HL-60 (cell line): ENCODE measurements at regions not wholly inside any gene's neighbourhood (a gene's known extent, or its start where the extent isn't known, plus 50 kb on each side); places are given as distances from the start of the nearest gene placed in this dataset.
A peak's percentile ranks its signal among the peaks of the same experiment; 100 is the strongest.

Experiments
- DNase-seq, 2 experiments: peaks; one replicate each; pipeline ENCODE4 v3.0.0-alpha.2; 2010 to 2020; ENCODE audit warnings: low read depth in 1 of 2, low spot score in 1 of 2
- H3K27ac ChIP-seq: fragments of 250-450 bp; sonication (Bioruptor Pico); replicated peaks from 2 replicates; pipeline ENCODE4 v1.5.1; 2020; ENCODE audit warnings: mild to moderate bottlenecking, moderate library complexity
- H3K27me3 ChIP-seq: fragments of 250-450 bp; sonication (Bioruptor Pico); 2 replicates; pipeline ENCODE4 v1.5.1; 2021; ENCODE audit warnings: mild to moderate bottlenecking, moderate library complexity; ENCODE audit not compliant: insufficient read depth, poor library complexity, severe bottlenecking
- H3K4me3 ChIP-seq: replicated peaks from 2 replicates; pipeline ENCODE4 v1.5.1; 2011; ENCODE audit warnings: mild to moderate bottlenecking, control low read depth, low read length; ENCODE audit not compliant: insufficient read depth
- GABPA ChIP-seq: IDR thresholded peaks from 2 replicates; pipeline ENCODE4 v1.6.1; 2012; ENCODE audit warnings: low read depth
- POLR2AphosphoS5 ChIP-seq: IDR thresholded peaks from 2 replicates; pipeline ENCODE4 v1.6.1; 2012; ENCODE audit warnings: low read depth
- SPI1 ChIP-seq: IDR thresholded peaks from 2 replicates; pipeline ENCODE4 v1.6.1; 2012; ENCODE audit warnings: low read depth, mild to moderate bottlenecking, borderline replicate concordance
- TF ChIP-seq, protein P1 (sequence below): IDR thresholded peaks from 2 replicates; pipeline ENCODE4 v1.6.1; 2012; ENCODE audit warnings: low read depth; ENCODE audit not compliant: insufficient replicate concordance
- TF ChIP-seq, protein P2 (sequence below): IDR thresholded peaks from one replicate; pipeline ENCODE4 v1.5.1; 2011; ENCODE audit warnings: low read length, control low read depth, inconsistent platforms; ENCODE audit not compliant: insufficient read depth

DNA sequence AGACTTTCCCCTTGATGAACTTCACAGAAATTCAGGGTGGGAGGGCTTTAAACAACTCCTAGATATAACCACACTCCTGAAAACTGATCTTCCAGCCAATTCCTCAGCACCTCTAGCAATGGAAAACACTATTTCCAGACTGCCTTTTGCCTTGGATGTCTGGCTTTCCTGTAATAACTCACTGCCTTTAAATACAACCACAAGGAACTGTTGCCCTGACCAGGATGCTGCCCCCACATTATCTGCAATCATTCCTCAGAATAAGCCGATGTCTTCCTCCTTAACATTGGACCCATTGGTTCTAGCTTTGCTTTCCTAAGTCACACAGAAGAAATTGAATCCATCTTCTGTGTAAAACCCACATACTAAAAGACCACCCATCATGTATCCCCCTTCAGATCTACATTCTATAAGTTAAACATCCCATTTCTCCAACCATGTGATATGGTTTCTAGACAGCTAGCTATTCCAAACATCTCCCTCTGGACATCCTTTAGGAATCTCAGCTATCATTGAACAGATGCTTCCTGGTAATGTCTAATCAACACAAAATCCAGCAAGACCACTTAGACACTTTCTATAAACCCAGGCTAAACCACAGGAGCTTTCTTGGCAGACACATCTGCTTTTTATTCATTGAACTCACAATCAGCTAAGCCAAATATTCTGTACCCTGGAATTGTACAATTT is 95.9 kb upstream of the KCNQ5 start:
- DNase-seq, result no peak
- no peak for TF ChIP-seq GABPA
- no peak for TF ChIP-seq SPI1
- TF ChIP-seq POLR2AphosphoS5, result no peak
- TF ChIP-seq, protein P1, sequence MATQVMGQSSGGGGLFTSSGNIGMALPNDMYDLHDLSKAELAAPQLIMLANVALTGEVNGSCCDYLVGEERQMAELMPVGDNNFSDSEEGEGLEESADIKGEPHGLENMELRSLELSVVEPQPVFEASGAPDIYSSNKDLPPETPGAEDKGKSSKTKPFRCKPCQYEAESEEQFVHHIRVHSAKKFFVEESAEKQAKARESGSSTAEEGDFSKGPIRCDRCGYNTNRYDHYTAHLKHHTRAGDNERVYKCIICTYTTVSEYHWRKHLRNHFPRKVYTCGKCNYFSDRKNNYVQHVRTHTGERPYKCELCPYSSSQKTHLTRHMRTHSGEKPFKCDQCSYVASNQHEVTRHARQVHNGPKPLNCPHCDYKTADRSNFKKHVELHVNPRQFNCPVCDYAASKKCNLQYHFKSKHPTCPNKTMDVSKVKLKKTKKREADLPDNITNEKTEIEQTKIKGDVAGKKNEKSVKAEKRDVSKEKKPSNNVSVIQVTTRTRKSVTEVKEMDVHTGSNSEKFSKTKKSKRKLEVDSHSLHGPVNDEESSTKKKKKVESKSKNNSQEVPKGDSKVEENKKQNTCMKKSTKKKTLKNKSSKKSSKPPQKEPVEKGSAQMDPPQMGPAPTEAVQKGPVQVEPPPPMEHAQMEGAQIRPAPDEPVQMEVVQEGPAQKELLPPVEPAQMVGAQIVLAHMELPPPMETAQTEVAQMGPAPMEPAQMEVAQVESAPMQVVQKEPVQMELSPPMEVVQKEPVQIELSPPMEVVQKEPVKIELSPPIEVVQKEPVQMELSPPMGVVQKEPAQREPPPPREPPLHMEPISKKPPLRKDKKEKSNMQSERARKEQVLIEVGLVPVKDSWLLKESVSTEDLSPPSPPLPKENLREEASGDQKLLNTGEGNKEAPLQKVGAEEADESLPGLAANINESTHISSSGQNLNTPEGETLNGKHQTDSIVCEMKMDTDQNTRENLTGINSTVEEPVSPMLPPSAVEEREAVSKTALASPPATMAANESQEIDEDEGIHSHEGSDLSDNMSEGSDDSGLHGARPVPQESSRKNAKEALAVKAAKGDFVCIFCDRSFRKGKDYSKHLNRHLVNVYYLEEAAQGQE, result no peak
- TF ChIP-seq, protein P2, sequence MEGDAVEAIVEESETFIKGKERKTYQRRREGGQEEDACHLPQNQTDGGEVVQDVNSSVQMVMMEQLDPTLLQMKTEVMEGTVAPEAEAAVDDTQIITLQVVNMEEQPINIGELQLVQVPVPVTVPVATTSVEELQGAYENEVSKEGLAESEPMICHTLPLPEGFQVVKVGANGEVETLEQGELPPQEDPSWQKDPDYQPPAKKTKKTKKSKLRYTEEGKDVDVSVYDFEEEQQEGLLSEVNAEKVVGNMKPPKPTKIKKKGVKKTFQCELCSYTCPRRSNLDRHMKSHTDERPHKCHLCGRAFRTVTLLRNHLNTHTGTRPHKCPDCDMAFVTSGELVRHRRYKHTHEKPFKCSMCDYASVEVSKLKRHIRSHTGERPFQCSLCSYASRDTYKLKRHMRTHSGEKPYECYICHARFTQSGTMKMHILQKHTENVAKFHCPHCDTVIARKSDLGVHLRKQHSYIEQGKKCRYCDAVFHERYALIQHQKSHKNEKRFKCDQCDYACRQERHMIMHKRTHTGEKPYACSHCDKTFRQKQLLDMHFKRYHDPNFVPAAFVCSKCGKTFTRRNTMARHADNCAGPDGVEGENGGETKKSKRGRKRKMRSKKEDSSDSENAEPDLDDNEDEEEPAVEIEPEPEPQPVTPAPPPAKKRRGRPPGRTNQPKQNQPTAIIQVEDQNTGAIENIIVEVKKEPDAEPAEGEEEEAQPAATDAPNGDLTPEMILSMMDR, result no peak
- no peaks in the 10 kb centered on the region for H3K27me3 ChIP-seq
- no peak overlapping the region for H3K4me3 ChIP-seq
- H3K27ac ChIP-seq, result no peak overlapping the region

DNA sequence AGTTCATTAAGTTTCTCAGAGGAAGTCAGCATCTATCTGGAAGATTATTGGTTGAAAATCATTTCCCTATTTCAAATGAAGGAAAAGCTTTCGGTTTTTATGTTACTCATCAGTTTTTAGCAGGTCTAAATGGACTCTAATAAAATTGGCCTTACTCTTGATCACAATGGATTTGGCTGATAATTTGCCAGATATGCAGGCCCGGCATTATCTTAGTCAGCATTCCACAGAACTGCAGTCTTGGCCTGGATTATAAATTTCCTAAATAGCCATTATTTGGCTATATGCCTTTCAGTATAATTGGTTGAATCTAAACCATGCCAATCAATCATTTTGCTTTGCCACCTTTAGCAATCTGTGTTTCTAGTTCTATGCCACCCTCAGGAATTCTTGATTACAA is 91.7 kb upstream of the KCNQ5 start:
- DNase-seq, result no peak
- 0 out of 2 replicates have a peak, but pooled peaks have one; percentile 6 for TF ChIP-seq SPI1
- TF ChIP-seq, protein P2, result no peak
- H3K27me3 ChIP-seq, result peaks cover 7% of the 10 kb centered on the region
- H3K27ac ChIP-seq, result no peak overlapping the region
- no peak overlapping the region for H3K4me3 ChIP-seq

DNA sequence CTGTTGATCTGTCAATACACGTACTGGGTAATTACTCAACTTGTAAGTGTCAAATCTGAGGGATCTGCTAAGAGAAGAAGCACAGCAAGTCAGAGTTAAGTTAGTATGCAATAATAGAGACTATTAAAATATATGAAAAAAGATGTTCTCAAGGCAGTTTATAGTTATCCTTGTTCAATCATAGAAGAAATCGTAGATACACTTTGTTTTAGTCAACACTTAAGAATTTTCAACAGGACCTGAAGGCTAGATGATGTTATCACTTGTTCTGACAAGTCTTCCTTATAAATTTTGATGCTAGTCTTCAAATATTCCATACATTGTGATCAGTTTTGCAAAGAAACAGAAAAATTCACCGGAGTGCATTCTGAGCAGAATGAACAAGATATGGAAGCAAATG is 91.1 kb upstream of the KCNQ5 start:
- Histone ChIP-seq H3K27ac (no peak overlapping the region), H3K27me3 (peaks cover 7% of the 10 kb centered on the region), H3K4me3 (no peak overlapping the region)
- TF ChIP-seq, protein P2, result no peak
- TF ChIP-seq SPI1 (no peak), GABPA (no peak), POLR2AphosphoS5 (no peak)
- TF ChIP-seq, protein P1, result no peak
- DNase-seq, result no peak

DNA sequence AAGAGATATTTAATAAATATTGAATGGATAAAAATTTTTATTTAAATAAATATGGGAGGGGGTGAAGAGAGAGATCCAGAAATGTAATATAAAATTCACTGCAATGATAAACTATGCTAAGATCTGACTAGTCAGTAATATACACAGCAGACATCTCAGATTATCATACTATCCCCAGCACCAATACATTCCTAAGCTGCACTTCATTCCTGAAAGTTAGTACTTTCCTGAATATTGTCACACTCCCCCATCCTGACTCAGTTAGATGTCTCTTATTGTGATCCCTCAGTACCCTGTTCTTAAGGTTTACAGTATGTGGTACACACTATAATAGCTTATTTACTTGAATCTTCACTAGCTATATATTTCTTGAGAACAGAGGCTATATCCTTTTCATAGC is 88.3 kb upstream of the KCNQ5 start:
- TF ChIP-seq POLR2AphosphoS5 (no peak), SPI1 (no peak), GABPA (no peak)
- TF ChIP-seq, protein P2, result no peak
- TF ChIP-seq, protein P1, result no peak
- no peak for DNase-seq
- H3K27ac ChIP-seq, result no peak overlapping the region
- H3K4me3 ChIP-seq, result no peak overlapping the region
- peaks cover 7% of the 10 kb centered on the region for H3K27me3 ChIP-seq
